CD14-positive monocyte (primary cell): ENCODE measurements at regions not wholly inside any gene's neighbourhood (a gene's known extent, or its start where the extent isn't known, plus 50 kb on each side); places are given as distances from the start of the nearest gene placed in this dataset.

Source experiments
- DNase-seq, 3 donors: peaks; one replicate each; pipeline ENCODE4 v3.0.0-alpha.2; 2011 to 2022
- H2AFZ ChIP-seq: 2 replicates; pipeline ENCODE4 v1.6.0; 2012; ENCODE audit warnings: mild to moderate bottlenecking, low read depth, low read length, inconsistent platforms; ENCODE audit not compliant: insufficient read depth, poor library complexity, severe bottlenecking
- H3K27ac ChIP-seq, 2 donors: 1 replicate in 1 of 2; 2 replicates in 1 of 2; pipeline ENCODE4 v1.5.1; 2012 to 2013; ENCODE audit warnings: low read length in 2 of 2, control low read depth in 1 of 2, inconsistent platforms in 1 of 2, low read depth in 1 of 2, mild to moderate bottlenecking in 1 of 2
- H3K27me3 ChIP-seq, 2 donors: one replicate each; pipeline versions ENCODE4 v1.6.0 to v1.6.1; 2011 to 2013; ENCODE audit warnings: low read length in 2 of 2; ENCODE audit not compliant: control insufficient read depth in 2 of 2, insufficient read depth in 2 of 2
- H3K36me3 ChIP-seq, 2 donors: replicated peaks in 1 of 2; 1 replicate in 1 of 2; 2 replicates in 1 of 2; pipeline versions ENCODE4 v1.5.1 to v1.6.1; 2012 to 2013; ENCODE audit warnings: low read length in 2 of 2, control low read depth in 1 of 2, inconsistent platforms in 1 of 2, mild to moderate bottlenecking in 1 of 2; ENCODE audit not compliant: insufficient read depth in 2 of 2, control insufficient read depth in 1 of 2
- H3K4me1 ChIP-seq, 2 donors: 1 replicate in 1 of 2; 2 replicates in 1 of 2; pipeline versions ENCODE4 v1.5.1 to v1.6.1; 2012 to 2013; ENCODE audit warnings: low read length in 2 of 2, control low read depth in 1 of 2, inconsistent platforms in 1 of 2, mild to moderate bottlenecking in 1 of 2, moderate library complexity in 1 of 2; ENCODE audit not compliant: insufficient read depth in 2 of 2, control insufficient read depth in 1 of 2
- H3K4me2 ChIP-seq: replicated peaks from 2 replicates; pipeline ENCODE3; 2012; ENCODE audit warnings: low read length, moderate library complexity, mild to moderate bottlenecking; ENCODE audit not compliant: poor library complexity, severe bottlenecking; ENCODE audit errors: extremely low read depth
- H3K4me3 ChIP-seq, 3 experiments: fragments of 200-600 bp in 1 of 3; sonication (generic) in 1 of 3; replicated peaks in 1 of 3; 1 replicate in 2 of 3; 2 replicates in 1 of 3; pipeline ENCODE4 v1.5.1; 2011 to 2013; ENCODE audit warnings: low read length in 3 of 3, mild to moderate bottlenecking in 3 of 3, control low read depth in 2 of 3, low read depth in 2 of 3, inconsistent platforms in 1 of 3, moderate library complexity in 1 of 3
- H3K79me2 ChIP-seq: 2 replicates; pipeline ENCODE4 v1.6.0; 2012; ENCODE audit warnings: mild to moderate bottlenecking, control low read depth, inconsistent platforms, low read length, moderate library complexity; ENCODE audit not compliant: insufficient read depth
- H3K9ac ChIP-seq: 2 replicates; pipeline ENCODE4 v1.6.0; 2017; ENCODE audit warnings: low read length, mild to moderate bottlenecking; ENCODE audit not compliant: insufficient read depth, poor library complexity, severe bottlenecking
- H3K9me3 ChIP-seq, 2 donors: replicated peaks in 1 of 2; 1 replicate in 1 of 2; 2 replicates in 1 of 2; pipeline versions ENCODE4 v1.5.1 to v1.6.1; 2012 to 2013; ENCODE audit warnings: low read length in 2 of 2, control low read depth in 1 of 2; ENCODE audit not compliant: control insufficient read depth in 1 of 2, insufficient read depth in 1 of 2
- H4K20me1 ChIP-seq: 2 replicates; pipeline ENCODE4 v1.6.0; 2012; ENCODE audit warnings: mild to moderate bottlenecking, low read length, control low read depth, moderate library complexity; ENCODE audit not compliant: insufficient read depth
- H3K27ac Mint-ChIP-seq, 7 donors: one replicate each; pipeline ENCODE4 v1.8.0; 2020; ENCODE audit warnings: mild to moderate bottlenecking in 7 of 7, mixed read lengths in 7 of 7, moderate library complexity in 6 of 7, inconsistent platforms in 2 of 7
- H3K27me3 Mint-ChIP-seq, 3 donors: one replicate each; pipeline ENCODE4 v1.8.0; 2021 to 2022; ENCODE audit warnings: low read depth in 3 of 3, mild to moderate bottlenecking in 3 of 3, mixed read lengths in 3 of 3, moderate library complexity in 3 of 3, inconsistent platforms in 1 of 3
- H3K36me3 Mint-ChIP-seq, 2 donors: one replicate each; pipeline ENCODE4 v1.8.0; 2020; ENCODE audit warnings: mixed read lengths in 2 of 2, inconsistent platforms in 1 of 2, mild to moderate bottlenecking in 1 of 2
- H3K4me1 Mint-ChIP-seq: one replicate; pipeline ENCODE4 v1.8.0; 2020; ENCODE audit warnings: mild to moderate bottlenecking, mixed read lengths
- H3K4me3 Mint-ChIP-seq, 2 donors: one replicate each; pipeline ENCODE4 v1.8.0; 2020; ENCODE audit warnings: mild to moderate bottlenecking in 2 of 2, mixed read lengths in 2 of 2, moderate library complexity in 1 of 2
- H3K9me3 Mint-ChIP-seq, 7 donors: one replicate each; pipeline ENCODE4 v1.8.0; 2020 to 2022; ENCODE audit warnings: mixed read lengths in 7 of 7, mild to moderate bottlenecking in 6 of 7, moderate library complexity in 6 of 7, inconsistent platforms in 2 of 7
- CTCF ChIP-seq: fragments of 200-600 bp; IDR thresholded peaks from one replicate; pipeline ENCODE4 v1.8.0; 2022; ENCODE audit warnings: antibody characterized with exemption, mild to moderate bottlenecking
- WGBS: methylation state at CpG from one replicate; pipeline ENCODE4 v1.1.5; 2013; ENCODE audit warnings: missing lambda C conversion rate; ENCODE audit not compliant: insufficient coverage; 5-methylcytosine and 5-hydroxymethylcytosine counted together
- intact Hi-C, 2 donors: fragments of 100-400 bp; cut with micrococcal nuclease; formaldehyde crosslinking; loops; one replicate each; pipeline versions ENCODE4 v1.15.0 to v1.15.1; 2023

GRCh38 chr11:82529936-82530335 lies 203.7 kb downstream of the FAM181B start:
- Mint-ChIP-seq H3K27me3 (peaks cover 3 to 10% (median 4%) of the 10 kb centered on the region in 3 donors), H3K9me3 (no peaks in the 10 kb centered on the region)

GRCh38 chr11:82527081-82527584 lies 206.5 kb downstream of the FAM181B start:
- Histone ChIP-seq H2AFZ (no peak overlapping the region), H3K4me1 (peaks cover 2 to 6% of the 10 kb centered on the region in 2 donors), H3K4me2 (no peak overlapping the region), H3K36me3 (no peaks in the 10 kb centered on the region), H3K9me3 (no peaks in the 10 kb centered on the region), H3K4me3 (no peak overlapping the region), H3K9ac (no peak overlapping the region), H3K27ac (no peak overlapping the region), H4K20me1 (no peaks in the 10 kb centered on the region), H3K27me3 (peaks cover 0 to 2% of the 10 kb centered on the region in 2 donors), H3K79me2 (no peaks in the 10 kb centered on the region)
- TF ChIP-seq CTCF = no peak
- Mint-ChIP-seq H3K4me1 (peaks cover 7% of the 10 kb centered on the region), H3K36me3 (no peaks in the 10 kb centered on the region), H3K27ac (no peak overlapping the region), H3K9me3 (no peaks in the 10 kb centered on the region), H3K4me3 (no peak overlapping the region), H3K27me3 (peaks cover 3 to 10% (median 4%) of the 10 kb centered on the region in 3 donors)
- intact Hi-C loops = no loop called here
- DNase-seq = no peak
- 98% methylated on average over 4 of the region's 5 CpGs for WGBS

More at GRCh38 chr11:82529936-82530335, 203.7 kb downstream of the FAM181B start:
- intact Hi-C loops = no loop called here
- Histone ChIP-seq H3K79me2 (no peaks in the 10 kb centered on the region), H3K9me3 (no peaks in the 10 kb centered on the region), H3K9ac (no peak overlapping the region), H3K27me3 (peaks cover 2 to 5% of the 10 kb centered on the region in 2 donors), H3K4me1 (no peaks in the 10 kb centered on the region), H4K20me1 (no peaks in the 10 kb centered on the region), H3K4me2 (no peak overlapping the region), H3K36me3 (no peaks in the 10 kb centered on the region), H3K27ac (no peak overlapping the region), H3K4me3 (no peak overlapping the region), H2AFZ (no peak overlapping the region)
- no peaks in the 10 kb centered on the region for H3K36me3 Mint-ChIP-seq
- no peaks in the 10 kb centered on the region for H3K4me1 Mint-ChIP-seq
- DNase-seq = no peak
- no CpG with 5 or more reads among the region's 2 CpGs for WGBS
- no peak overlapping the region for H3K27ac Mint-ChIP-seq
- H3K4me3 Mint-ChIP-seq = no peak overlapping the region
- TF ChIP-seq CTCF = no peak
